ENCODE measurements at regions not wholly inside any gene's neighbourhood (a gene's known extent, or its start where the extent isn't known, plus 50 kb on each side); places are given as distances from the start of the nearest gene placed in this dataset.

DNA sequence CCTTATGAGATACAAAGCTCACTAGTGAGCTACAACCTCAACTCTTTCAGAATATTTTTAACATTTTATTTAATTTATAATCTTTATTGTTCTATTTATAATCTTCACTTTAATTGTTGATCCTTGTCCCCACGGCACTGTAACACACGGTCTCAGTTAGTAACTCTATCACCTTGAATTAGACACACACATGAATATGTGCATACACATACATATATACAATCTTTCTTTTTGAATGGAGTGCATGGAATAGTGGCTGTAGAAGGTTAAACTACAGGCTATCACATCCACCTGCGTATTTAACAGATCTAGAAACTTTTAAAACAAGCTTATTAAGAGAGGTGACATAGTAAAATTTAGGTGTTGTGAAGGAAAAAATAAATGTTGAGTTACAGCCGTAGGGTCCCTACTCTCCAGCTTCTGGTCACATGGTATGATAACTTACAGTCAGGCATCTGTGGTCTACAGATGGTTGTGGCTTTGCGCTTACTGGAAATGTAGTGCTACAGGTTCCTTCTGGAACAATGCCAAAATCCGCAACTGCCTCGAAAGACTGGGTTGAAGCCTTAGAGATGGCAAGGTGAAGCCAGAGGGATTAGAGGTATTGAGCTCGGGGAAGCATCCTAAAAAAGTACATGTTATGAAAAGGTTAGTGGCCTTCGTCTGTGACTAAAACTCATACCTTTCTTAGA lies 1324.1 kb upstream of the SLC39A10 start:
- H3K9me3 ChIP-seq, result peaks cover 6% of the 10 kb centered on the region
- H3K36me3 ChIP-seq, result no peaks in the 10 kb centered on the region
- H3K27ac ChIP-seq, result no peak overlapping the region
- no peaks in the 10 kb centered on the region for H3K27me3 ChIP-seq
- TF ChIP-seq, protein P1, sequence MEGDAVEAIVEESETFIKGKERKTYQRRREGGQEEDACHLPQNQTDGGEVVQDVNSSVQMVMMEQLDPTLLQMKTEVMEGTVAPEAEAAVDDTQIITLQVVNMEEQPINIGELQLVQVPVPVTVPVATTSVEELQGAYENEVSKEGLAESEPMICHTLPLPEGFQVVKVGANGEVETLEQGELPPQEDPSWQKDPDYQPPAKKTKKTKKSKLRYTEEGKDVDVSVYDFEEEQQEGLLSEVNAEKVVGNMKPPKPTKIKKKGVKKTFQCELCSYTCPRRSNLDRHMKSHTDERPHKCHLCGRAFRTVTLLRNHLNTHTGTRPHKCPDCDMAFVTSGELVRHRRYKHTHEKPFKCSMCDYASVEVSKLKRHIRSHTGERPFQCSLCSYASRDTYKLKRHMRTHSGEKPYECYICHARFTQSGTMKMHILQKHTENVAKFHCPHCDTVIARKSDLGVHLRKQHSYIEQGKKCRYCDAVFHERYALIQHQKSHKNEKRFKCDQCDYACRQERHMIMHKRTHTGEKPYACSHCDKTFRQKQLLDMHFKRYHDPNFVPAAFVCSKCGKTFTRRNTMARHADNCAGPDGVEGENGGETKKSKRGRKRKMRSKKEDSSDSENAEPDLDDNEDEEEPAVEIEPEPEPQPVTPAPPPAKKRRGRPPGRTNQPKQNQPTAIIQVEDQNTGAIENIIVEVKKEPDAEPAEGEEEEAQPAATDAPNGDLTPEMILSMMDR (IDR thresholded peaks at IDR 0.05), result no peak
- no peak overlapping the region for H3K4me3 ChIP-seq (ENCODE audit: low read depth in 1 of 2, low read length in 1 of 2)
- no peaks in the 10 kb centered on the region for H3K4me1 ChIP-seq (ENCODE audit: control insufficient read depth in 1 of 2, insufficient read depth in 1 of 2, low read depth in 1 of 2, low read length in 1 of 2)

DNA sequence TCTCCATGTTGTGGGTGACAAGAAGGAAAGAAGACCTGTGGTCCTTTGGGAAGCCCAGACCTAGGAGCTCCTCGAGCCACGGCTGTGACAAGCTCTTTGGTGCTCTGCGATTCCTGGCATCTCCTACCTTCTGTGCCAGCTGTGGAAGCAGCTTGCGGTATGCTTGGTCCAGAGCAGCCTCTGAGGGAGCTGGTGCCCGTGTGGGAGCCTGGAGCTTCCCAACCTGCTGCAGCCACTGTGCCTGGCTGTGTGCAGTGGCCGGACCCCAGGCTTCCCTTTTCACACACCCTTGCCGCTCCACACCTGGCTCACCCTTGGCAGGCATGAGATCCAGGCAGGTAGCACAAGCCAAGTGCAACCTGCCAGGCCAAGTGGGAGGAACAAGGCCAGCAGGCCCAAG lies 1328.6 kb upstream of the SLC39A10 start:
- Histone ChIP-seq H3K27ac (no peak overlapping the region), H3K4me3 (ENCODE audit: low read depth in 1 of 2, low read length in 1 of 2) (no peak overlapping the region), H3K27me3 (no peaks in the 10 kb centered on the region), H3K4me1 (ENCODE audit: control insufficient read depth in 1 of 2, insufficient read depth in 1 of 2, low read depth in 1 of 2, low read length in 1 of 2) (no peaks in the 10 kb centered on the region), H3K36me3 (no peaks in the 10 kb centered on the region), H3K9me3 (peaks cover 6% of the 10 kb centered on the region)
- TF ChIP-seq, protein P1 (IDR thresholded peaks at IDR 0.05), result no peak

DNA sequence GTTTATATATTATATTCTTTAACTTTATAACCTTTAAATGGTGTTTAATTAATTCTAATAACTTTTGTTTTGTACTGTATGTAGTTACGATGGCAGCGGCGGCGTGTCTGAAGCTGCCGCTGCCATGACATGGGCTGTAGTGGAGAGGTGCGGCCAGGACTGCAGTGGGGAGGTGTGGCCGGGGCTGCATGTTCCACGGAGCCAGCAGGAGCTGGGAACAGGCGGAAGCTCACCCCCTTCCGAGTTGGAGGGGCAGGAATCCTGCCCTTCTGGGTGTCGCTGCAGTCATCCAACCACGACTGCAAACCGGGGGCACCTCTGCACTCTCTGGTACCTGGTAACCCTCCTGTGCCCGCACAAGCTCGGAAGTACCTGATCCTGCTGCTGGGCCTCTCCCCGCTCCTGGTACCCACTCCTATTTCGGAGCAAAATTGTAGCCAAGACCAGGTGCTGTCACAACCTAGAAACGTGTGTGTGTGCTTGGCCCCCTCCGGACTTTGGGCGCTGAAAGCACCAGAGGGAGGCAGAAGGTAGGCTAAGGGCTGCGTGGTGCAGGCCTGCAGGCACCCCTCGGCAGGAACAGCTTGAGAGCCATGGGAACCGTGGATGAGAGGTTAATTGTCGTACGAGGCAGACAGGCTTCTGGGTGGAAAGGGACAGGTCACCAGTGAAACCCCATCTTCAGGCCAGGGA lies 1329.7 kb upstream of the SLC39A10 start:
- H3K27ac ChIP-seq, result no peak overlapping the region
- TF ChIP-seq, protein P1 (IDR thresholded peaks at IDR 0.05), result no peak
- no peaks in the 10 kb centered on the region for H3K36me3 ChIP-seq

DNA sequence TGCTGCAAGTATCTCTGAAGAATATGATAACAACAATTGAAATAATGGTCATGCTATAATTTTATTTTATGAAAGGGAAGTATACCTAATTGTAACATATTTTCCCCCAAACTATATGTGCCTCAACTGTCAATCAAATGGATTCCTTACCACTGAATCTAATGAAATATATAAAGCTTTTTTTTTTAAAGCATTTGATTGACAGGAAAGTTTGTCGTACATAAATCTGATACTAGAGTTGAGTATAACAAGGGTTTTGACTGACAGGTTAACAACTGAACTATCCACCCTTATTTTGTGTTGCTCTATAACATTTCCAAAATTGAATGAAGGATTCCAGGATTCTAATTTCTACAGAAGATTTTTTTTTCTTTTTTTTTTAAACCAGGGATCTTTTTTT lies 1333.3 kb upstream of the SLC39A10 start:
- no peaks in the 10 kb centered on the region for H3K4me1 ChIP-seq (ENCODE audit: control insufficient read depth in 1 of 2, insufficient read depth in 1 of 2, low read depth in 1 of 2, low read length in 1 of 2)
- H3K4me3 ChIP-seq (ENCODE audit: low read depth in 1 of 2, low read length in 1 of 2), result no peak overlapping the region
- no peaks in the 10 kb centered on the region for H3K36me3 ChIP-seq
- TF ChIP-seq, protein P1 (IDR thresholded peaks at IDR 0.05), result no peak
- H3K27ac ChIP-seq, result no peak overlapping the region
- peaks cover 6% of the 10 kb centered on the region for H3K9me3 ChIP-seq
- no peaks in the 10 kb centered on the region for H3K27me3 ChIP-seq

More for the DNA sequence above, 1329.7 kb upstream of the SLC39A10 start:
- H3K27me3 ChIP-seq, result no peaks in the 10 kb centered on the region
- H3K9me3 ChIP-seq, result peaks cover 6% of the 10 kb centered on the region
- no peaks in the 10 kb centered on the region for H3K4me1 ChIP-seq (ENCODE audit: control insufficient read depth in 1 of 2, insufficient read depth in 1 of 2, low read depth in 1 of 2, low read length in 1 of 2)
- no peak overlapping the region for H3K4me3 ChIP-seq (ENCODE audit: low read depth in 1 of 2, low read length in 1 of 2)

DNA sequence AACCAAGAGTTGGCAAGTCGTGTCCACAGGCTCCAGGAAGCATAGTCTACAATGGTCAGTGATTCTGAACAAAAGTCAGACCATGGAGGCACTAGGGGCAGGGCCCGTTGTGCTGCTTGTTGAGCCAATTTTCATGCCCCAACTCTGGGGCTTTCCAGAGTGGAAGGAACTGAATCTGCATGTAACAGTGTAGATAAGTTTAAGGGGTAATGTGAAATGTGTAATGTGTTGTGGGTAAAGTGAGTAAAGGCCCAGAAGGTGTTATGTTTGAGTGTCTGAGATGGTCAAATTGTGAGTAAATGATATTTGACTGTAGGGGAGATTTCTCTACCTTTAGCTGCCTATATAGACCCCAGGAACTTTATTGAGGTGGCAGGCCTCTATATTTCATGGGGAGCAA lies 1336.5 kb upstream of the SLC39A10 start:
- Histone ChIP-seq H3K9me3 (no peaks in the 10 kb centered on the region), H3K36me3 (no peaks in the 10 kb centered on the region), H3K27ac (no peak overlapping the region), H3K4me1 (ENCODE audit: control insufficient read depth in 1 of 2, insufficient read depth in 1 of 2, low read depth in 1 of 2, low read length in 1 of 2) (no peaks in the 10 kb centered on the region), H3K27me3 (no peaks in the 10 kb centered on the region), H3K4me3 (ENCODE audit: low read depth in 1 of 2, low read length in 1 of 2) (no peak overlapping the region)
- TF ChIP-seq, protein P1 (IDR thresholded peaks at IDR 0.05), result no peak
